ENCODE measurements at regions not wholly inside any gene's neighbourhood (a gene's known extent, or its start where the extent isn't known, plus 50 kb on each side); places are given as distances from the start of the nearest gene placed in this dataset.
A peak's percentile ranks its signal among the peaks of the same experiment; 100 is the strongest.

DNA sequence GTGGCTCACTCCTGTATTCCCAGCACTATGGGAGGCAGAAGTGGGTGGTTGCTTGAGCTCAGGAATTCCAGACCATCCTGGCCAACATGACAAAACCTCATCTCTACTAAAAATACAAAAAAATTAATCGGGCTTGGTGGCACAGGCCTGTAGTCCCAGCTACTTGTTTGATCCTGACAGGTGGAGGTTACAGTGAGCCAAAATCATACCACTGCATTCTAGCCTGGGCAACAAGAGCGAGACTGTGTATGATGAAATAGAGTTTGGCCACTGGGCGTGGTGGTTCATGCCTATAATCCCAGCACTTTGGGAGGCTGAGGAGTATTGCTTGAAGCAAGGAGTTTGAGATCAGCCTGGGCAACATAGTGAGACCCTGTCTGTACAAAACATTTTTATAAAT lies 173.3 kb downstream of the TANC2 start:
- peaks cover 0 to 4% of the 10 kb centered on the region in 2 experiments for H3K4me1 ChIP-seq (ENCODE audit: control insufficient read depth in 1 of 2, insufficient read depth in 1 of 2, low read depth in 1 of 2, low read length in 1 of 2)
- no peak overlapping the region for H3K4me3 ChIP-seq (ENCODE audit: low read depth in 1 of 2, low read length in 1 of 2)
- H3K36me3 ChIP-seq, result no peaks in the 10 kb centered on the region
- H3K27ac ChIP-seq, result no peak overlapping the region
- no peaks in the 10 kb centered on the region for H3K9me3 ChIP-seq
- H3K27me3 ChIP-seq, result no peaks in the 10 kb centered on the region
- TF ChIP-seq, protein P1, sequence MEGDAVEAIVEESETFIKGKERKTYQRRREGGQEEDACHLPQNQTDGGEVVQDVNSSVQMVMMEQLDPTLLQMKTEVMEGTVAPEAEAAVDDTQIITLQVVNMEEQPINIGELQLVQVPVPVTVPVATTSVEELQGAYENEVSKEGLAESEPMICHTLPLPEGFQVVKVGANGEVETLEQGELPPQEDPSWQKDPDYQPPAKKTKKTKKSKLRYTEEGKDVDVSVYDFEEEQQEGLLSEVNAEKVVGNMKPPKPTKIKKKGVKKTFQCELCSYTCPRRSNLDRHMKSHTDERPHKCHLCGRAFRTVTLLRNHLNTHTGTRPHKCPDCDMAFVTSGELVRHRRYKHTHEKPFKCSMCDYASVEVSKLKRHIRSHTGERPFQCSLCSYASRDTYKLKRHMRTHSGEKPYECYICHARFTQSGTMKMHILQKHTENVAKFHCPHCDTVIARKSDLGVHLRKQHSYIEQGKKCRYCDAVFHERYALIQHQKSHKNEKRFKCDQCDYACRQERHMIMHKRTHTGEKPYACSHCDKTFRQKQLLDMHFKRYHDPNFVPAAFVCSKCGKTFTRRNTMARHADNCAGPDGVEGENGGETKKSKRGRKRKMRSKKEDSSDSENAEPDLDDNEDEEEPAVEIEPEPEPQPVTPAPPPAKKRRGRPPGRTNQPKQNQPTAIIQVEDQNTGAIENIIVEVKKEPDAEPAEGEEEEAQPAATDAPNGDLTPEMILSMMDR (IDR thresholded peaks at IDR 0.05), result no peak

GRCh38 chr17:63140255-63140654 lies 174.2 kb downstream of the TANC2 start:
- H3K36me3 ChIP-seq, result no peaks in the 10 kb centered on the region
- H3K27ac ChIP-seq, result peak overlapping the region; percentile 41
- no peak overlapping the region for H3K4me3 ChIP-seq (ENCODE audit: low read depth in 1 of 2, low read length in 1 of 2)
- H3K27me3 ChIP-seq, result no peaks in the 10 kb centered on the region
- TF ChIP-seq, protein P1 (IDR thresholded peaks at IDR 0.05), result no peak
- H3K9me3 ChIP-seq, result no peaks in the 10 kb centered on the region
- peaks cover 0 to 4% of the 10 kb centered on the region in 2 experiments for H3K4me1 ChIP-seq (ENCODE audit: control insufficient read depth in 1 of 2, insufficient read depth in 1 of 2, low read depth in 1 of 2, low read length in 1 of 2)

DNA sequence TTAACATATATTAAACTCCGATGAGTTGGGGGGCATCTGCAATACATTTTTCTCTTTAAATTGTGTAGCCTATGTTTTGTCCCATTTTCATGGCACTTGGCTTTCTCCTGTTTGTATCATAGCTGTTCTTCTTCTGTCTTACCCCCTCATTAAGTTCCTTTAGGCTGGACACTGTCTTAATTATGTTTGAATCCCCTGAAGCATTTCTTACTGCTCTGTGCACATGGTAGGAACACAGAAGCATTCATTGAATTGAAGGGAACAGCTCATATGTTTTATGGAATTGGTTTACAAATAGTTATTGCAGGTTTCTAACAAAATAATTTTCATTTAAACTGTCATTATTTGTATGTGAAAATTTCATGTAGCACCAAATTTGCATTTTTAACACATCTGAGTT lies 176.8 kb downstream of the TANC2 start:
- TF ChIP-seq, protein P1 (IDR thresholded peaks at IDR 0.05), result no peak
- peaks cover 0 to 4% of the 10 kb centered on the region in 2 experiments for H3K4me1 ChIP-seq (ENCODE audit: control insufficient read depth in 1 of 2, insufficient read depth in 1 of 2, low read depth in 1 of 2, low read length in 1 of 2)

GRCh38 chr17:63150490-63150889 lies 184.5 kb downstream of the TANC2 start:
- no peaks in the 10 kb centered on the region for H3K4me1 ChIP-seq (ENCODE audit: control insufficient read depth in 1 of 2, insufficient read depth in 1 of 2, low read depth in 1 of 2, low read length in 1 of 2)
- TF ChIP-seq, protein P1 (IDR thresholded peaks at IDR 0.05), result no peak

More for the DNA sequence above, 176.8 kb downstream of the TANC2 start:
- Histone ChIP-seq H3K27me3 (no peaks in the 10 kb centered on the region), H3K4me3 (ENCODE audit: low read depth in 1 of 2, low read length in 1 of 2) (no peak overlapping the region), H3K27ac (no peak overlapping the region), H3K9me3 (no peaks in the 10 kb centered on the region), H3K36me3 (no peaks in the 10 kb centered on the region)

DNA sequence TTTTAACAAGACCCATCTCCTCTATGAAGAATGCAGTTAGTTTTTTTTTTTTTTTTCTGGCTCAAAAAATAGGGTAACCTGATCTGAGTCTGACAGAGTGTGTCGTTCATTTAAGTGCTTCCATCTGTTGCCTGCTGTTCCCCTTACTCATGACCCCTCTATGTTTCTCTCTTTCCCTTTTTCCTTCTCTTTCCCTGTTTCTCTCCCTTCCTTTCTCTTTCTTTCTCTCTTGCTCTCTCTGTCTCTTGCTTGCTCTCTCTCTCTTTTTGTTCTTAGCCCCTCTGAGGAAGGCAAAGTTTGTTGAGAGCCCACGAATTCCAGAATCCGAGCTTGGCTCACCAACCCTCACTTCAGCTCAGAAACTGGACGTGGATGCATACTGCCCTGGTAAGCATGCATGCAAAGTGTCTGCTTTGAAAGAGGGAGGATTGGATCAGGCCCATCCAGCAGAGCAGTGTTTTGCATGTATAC lies 185.0 kb downstream of the TANC2 start:
- Histone ChIP-seq H3K4me3 (ENCODE audit: low read depth in 1 of 2, low read length in 1 of 2) (no peak overlapping the region), H3K4me1 (ENCODE audit: control insufficient read depth in 1 of 2, insufficient read depth in 1 of 2, low read depth in 1 of 2, low read length in 1 of 2) (no peaks in the 10 kb centered on the region), H3K27ac (no peak overlapping the region), H3K27me3 (no peaks in the 10 kb centered on the region), H3K9me3 (no peaks in the 10 kb centered on the region), H3K36me3 (peaks cover 4% of the 10 kb centered on the region)
- TF ChIP-seq, protein P1 (IDR thresholded peaks at IDR 0.05), result no peak

More at GRCh38 chr17:63150490-63150889, 184.5 kb downstream of the TANC2 start:
- H3K27me3 ChIP-seq, result no peaks in the 10 kb centered on the region
- no peak overlapping the region for H3K4me3 ChIP-seq (ENCODE audit: low read depth in 1 of 2, low read length in 1 of 2)
- H3K9me3 ChIP-seq, result no peaks in the 10 kb centered on the region
- H3K36me3 ChIP-seq, result peaks cover 4% of the 10 kb centered on the region
- no peak overlapping the region for H3K27ac ChIP-seq

All from neutrophil (primary cell).